ENCODE measurements at regions not wholly inside any gene's neighbourhood (a gene's known extent, or its start where the extent isn't known, plus 50 kb on each side); places are given as distances from the start of the nearest gene placed in this dataset.
"Not testable (repeated sequence)": the region's sequence is repeated elsewhere in the genome, so short reads cannot be mapped to it uniquely, and the experiment has no call there.

- DNase-seq (no peak), ATAC-seq (ENCODE audit: poor library complexity) (no peak)
- intact Hi-C loops (cut with DNase I), result no loop called here
These were observed 550.7 kb upstream of the SLITRK5 start for GRCh38 chr13:87120476-87120875.

- DNase-seq (no peak), ATAC-seq (ENCODE audit: poor library complexity) (no peak)
- intact Hi-C loops (cut with DNase I), result no loop called here
These were observed 548.6 kb upstream of the SLITRK5 start for GRCh38 chr13:87122551-87122950.

GRCh38 chr13:87123987-87124784 is 547.0 kb upstream of the SLITRK5 start:
- intact Hi-C loops (cut with DNase I), result no loop called here
- ATAC-seq (ENCODE audit: poor library complexity), result peak; percentile 79
- no peak for DNase-seq

DNA sequence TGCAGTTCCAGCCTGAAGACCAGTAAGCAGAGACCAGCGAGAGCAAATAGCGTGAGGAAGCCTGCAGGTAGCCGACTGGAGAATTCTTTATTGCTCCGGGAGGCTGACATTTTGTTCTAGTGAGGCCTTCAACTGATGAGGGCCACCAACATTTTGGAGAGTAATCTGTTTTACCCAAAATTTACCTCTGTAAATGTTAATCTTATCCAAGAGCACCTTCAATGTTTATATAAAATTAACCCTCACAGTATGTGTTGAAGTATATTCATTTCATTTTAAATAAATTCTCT is 546.4 kb upstream of the SLITRK5 start:
- DNase-seq (no peak), ATAC-seq (ENCODE audit: poor library complexity) (no peak)
- intact Hi-C loops (cut with DNase I), result no loop called here

DNA sequence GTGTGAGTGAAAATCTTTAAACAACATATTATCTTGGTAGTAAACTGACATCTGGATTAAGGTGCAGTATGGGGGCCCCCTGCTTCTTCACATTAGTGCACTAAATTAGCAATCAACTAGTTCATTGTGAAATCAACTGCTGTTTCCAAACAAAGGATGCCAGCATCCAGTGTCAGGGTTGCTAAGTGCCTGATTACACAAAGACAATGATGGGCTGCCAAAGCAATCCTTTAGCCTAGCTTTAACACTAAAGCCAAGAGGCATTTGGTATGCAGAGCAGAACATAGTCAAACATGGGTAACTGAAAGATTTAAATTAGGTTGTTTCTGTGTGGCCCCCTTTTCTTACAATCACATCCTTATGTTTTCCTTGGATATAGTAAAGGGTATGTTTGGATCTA is 543.1 kb upstream of the SLITRK5 start:
- ATAC-seq (ENCODE audit: poor library complexity) (peak; percentile 83), DNase-seq (no peak)
- intact Hi-C loops (cut with DNase I), result no loop called here

DNA sequence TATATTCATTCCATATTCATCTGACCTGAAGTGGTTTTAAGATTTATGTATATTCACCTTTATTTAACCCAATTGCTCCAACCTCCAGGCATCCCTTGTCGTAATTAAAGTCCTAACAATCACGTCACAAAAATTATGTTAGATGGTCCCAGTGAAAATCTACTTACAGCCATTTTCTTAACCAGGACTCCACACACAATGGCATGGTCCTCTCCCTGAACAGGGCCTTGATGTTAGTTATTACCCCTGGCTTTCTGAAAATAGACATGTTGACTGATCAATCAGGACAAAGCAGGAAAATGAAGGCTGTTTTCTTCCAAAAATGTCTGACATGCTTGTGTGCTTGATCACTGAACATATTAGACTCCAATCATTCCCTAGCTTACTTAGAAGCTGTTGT is 542.7 kb upstream of the SLITRK5 start:
- ATAC-seq (ENCODE audit: poor library complexity) (no peak), DNase-seq (no peak)
- intact Hi-C loops (cut with DNase I), result no loop called here

DNA sequence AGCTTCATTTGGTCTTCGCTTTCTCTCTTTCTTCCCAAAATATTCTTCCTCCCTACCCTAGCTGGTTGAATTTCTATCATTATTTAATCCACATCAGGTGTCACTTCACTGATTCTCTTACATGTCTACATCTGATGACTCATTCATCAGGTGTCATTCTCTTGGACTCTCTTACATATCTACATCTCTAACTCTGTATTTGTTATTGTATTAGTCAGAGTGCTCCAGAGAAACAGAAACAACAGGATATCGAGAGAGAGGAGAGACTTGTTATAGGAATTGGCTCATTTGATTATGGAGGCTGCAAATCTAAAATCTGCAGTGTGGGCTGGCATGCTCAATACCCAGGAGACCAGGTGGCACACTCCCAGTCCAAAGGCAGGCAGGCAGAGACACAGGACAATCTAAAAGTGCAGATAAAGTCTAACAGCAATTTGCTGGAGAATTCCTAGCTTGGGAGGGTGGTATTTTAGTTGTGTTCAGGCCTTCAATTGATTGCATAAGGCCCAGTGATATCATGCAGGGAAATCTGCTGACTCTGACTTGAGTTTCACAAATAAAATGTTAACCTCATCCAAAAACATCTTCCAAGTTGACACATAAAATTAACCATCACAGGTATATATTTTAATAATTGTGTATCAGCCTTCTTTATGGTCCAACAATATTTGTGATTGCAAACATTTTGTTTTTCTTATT is 541.4 kb upstream of the SLITRK5 start:
- DNase-seq (no peak), ATAC-seq (ENCODE audit: poor library complexity) (no peak)
- intact Hi-C loops (cut with DNase I), result no loop called here

DNA sequence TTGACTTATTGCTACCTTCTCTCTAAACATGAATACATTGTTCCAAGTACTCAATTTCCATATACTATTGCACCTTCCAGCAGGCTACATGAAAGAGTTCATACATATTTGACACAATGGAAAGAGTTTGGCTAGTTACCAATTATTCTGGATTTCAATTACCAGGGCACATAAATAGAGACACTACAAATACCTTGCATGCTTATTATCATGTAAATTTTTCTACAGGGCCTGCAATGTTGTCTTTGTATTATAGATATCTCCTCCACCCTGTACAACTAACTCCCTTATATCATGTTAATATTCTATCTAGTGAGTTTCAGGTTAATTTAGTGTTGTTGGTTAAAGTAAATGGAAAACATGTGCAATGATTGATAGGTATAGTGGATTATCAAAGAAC is 540.7 kb upstream of the SLITRK5 start:
- intact Hi-C loops (cut with DNase I), result no loop called here
- DNase-seq, result no peak
- ATAC-seq (ENCODE audit: poor library complexity), result no peak

GRCh38 chr13:87131611-87132010 is 539.6 kb upstream of the SLITRK5 start:
- DNase-seq, result no peak
- no peak for ATAC-seq (ENCODE audit: poor library complexity)
- intact Hi-C loops (cut with DNase I), result no loop called here

GRCh38 chr13:87138866-87139265 is 532.3 kb upstream of the SLITRK5 start:
- DNase-seq, result no peak
- intact Hi-C loops (cut with DNase I), result no loop called here
- ATAC-seq (ENCODE audit: poor library complexity), result no peak

GRCh38 chr13:87147076-87147475 is 524.1 kb upstream of the SLITRK5 start:
- ATAC-seq (ENCODE audit: poor library complexity) (no peak), DNase-seq (no peak)
- intact Hi-C loops (cut with DNase I), result no loop called here

DNA sequence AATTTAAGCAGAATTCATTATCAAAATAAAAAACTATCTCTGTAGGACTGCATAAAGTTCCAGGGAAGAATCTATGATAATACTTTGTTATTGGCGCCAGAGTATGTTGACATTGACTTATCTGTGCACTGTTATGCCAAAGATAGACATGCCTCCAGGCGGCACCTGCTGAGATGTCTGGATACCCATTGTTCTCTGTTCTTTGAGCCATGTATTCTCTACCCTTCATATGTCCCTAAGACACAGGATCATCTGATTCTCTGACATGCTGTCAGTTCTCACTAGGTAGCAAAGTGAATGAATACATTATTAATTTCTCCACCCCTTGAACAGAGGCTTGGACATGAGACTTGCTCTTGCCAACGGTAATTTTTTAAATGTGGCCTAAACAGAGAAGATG is 517.8 kb upstream of the SLITRK5 start:
- intact Hi-C loops (cut with DNase I), result no loop called here
- no peak for ATAC-seq (ENCODE audit: poor library complexity)

DNA sequence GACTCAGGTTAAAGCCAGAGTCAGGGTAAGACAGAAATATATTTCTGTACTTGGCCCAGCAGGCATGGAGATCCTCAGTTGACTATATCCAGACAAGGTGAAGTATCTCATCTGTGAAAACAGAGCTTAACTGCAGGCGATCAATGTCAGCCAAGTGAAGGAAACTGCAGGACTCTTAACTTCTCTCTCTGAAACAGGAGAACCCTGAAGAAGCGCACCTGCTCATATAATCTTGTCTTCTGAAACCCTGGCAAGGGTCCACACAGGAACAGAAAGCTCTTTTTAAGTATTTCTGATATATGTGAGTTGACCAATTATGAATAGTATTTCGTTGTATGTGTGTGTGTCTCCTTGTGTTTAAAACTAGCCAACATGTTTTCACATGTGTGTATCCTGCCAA is 504.8 kb upstream of the SLITRK5 start:
- intact Hi-C loops (cut with DNase I), result no loop called here
- DNase-seq, result no peak
- no peak for ATAC-seq (ENCODE audit: poor library complexity)

More for the DNA sequence above, 517.8 kb upstream of the SLITRK5 start:
- DNase-seq, result no peak

GRCh38 chr13:87168390-87168789 is 502.8 kb upstream of the SLITRK5 start:
- ATAC-seq (ENCODE audit: poor library complexity) (no peak), DNase-seq (peak; percentile 32)
- intact Hi-C loops (cut with DNase I), result no loop called here

DNA sequence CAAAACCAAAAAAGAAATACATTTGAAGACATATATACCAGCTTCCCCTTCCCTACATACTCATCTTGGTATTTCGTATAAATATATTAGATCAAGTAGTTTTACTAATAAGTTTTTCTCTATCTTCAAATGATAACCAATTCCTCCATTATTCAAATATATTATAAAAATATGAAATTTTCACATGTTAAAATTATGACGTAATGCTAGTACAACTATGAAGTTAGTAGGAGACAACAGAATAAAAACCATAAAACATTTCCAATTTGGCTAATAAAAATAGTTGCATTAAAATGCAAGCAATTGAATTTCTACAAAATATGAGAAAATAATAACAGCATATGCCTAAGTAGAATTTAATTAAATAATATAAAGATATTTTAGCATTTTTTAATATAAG is 501.8 kb upstream of the SLITRK5 start:
- ATAC-seq (ENCODE audit: poor library complexity) (no peak), DNase-seq (no peak)
- intact Hi-C loops (cut with DNase I), result no loop called here

GRCh38 chr13:87172166-87172835 is 498.9 kb upstream of the SLITRK5 start:
- no peak for DNase-seq
- ATAC-seq (ENCODE audit: poor library complexity), result no peak
- intact Hi-C loops (cut with DNase I), result no loop called here

DNA sequence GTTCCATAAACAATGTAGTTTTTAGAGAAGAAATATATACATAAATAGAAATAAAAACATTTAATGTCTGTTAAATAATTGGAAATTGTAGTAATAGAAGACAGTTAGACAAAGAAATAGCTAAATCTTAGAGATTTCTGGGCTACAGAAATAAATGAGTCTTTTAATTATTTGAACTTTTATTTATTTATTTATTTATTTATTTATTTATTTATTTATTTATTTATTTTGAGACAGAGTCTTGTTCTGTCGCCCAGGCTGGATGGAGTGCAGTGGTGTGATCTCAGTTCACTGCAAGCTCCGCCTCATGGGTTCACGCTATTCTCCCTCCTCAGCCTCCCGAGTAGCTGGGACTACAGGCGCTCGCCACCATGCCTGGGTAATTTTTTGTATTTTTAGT is 486.0 kb upstream of the SLITRK5 start:
- DNase-seq; intact Hi-C loops (cut with DNase I); ATAC-seq (ENCODE audit: poor library complexity): not testable (repeated sequence)

- ATAC-seq (ENCODE audit: poor library complexity); intact Hi-C loops (cut with DNase I); DNase-seq: not testable (repeated sequence)
These were observed 484.5 kb upstream of the SLITRK5 start for GRCh38 chr13:87186647-87187046.

DNA sequence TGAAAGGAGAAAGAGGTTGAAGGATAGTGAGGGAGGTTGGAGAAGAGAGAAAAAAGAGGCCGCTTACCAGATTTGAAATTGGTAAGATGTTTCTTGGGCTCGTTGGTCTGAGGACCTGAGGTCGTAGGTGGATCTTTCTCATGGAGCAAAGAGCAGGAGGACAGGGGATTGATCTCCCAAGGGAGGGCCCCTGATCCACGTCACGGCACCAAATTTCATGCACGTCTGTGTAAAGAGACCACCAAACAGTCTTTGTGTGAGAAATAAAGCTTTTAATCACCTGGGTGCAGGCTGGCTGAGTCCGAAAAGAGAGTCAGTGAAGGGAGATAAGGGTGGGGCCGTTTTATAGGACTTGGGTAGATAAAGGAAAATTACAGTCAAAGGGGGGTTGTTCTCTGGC is 479.7 kb upstream of the SLITRK5 start:
- DNase-seq; intact Hi-C loops (cut with DNase I); ATAC-seq (ENCODE audit: poor library complexity): not testable (repeated sequence)

- DNase-seq (no peak), ATAC-seq (ENCODE audit: poor library complexity) (no peak)
- intact Hi-C loops (cut with DNase I), result no loop called here
These were observed 472.8 kb upstream of the SLITRK5 start for GRCh38 chr13:87198371-87198770.

All from Right ventricle myocardium superior (tissue), 1 donor.